Mammary epithelial cell (primary cell): ENCODE measurements at regions not wholly inside any gene's neighbourhood (a gene's known extent, or its start where the extent isn't known, plus 50 kb on each side); places are given as distances from the start of the nearest gene placed in this dataset.

ENCODE experiments used
- CTCF ChIP-seq, 2 donors: IDR thresholded peaks in 1 of 2; conservative IDR thresholded peaks in 1 of 2; 2 replicates each; pipeline ENCODE4 v1.5.1; 2011 to 2012; ENCODE audit warnings: inconsistent platforms in 2 of 2, low read length in 2 of 2, mild to moderate bottlenecking in 2 of 2, control low read depth in 1 of 2, low read depth in 1 of 2; ENCODE audit not compliant: insufficient read depth in 1 of 2; ENCODE audit errors: extremely low read depth in 1 of 2
- EZH2 ChIP-seq: IDR thresholded peaks from 2 replicates; pipeline ENCODE4 v1.6.1; 2012; ENCODE audit warnings: low read length, inconsistent platforms, borderline replicate concordance

GRCh38 chr6:145245119-145245518, 490.2 kb downstream of the EPM2A start:
- no peak for TF ChIP-seq CTCF (conservative IDR thresholded peaks at IDR 0.05 in 1 of 2, IDR thresholded peaks at IDR 0.05 in 1 of 2; ENCODE audit: extremely low read depth in 1 of 2, insufficient read depth in 1 of 2, low read depth in 1 of 2, low read length in 2 of 2)
- no peak for TF ChIP-seq EZH2
